Spleen (tissue), 11 donors: ENCODE measurements at regions not wholly inside any gene's neighbourhood (a gene's known extent, or its start where the extent isn't known, plus 50 kb on each side); places are given as distances from the start of the nearest gene placed in this dataset.

Experiments used
- DNase-seq: peaks from one replicate; pipeline ENCODE4 v3.0.0-alpha.2; 2020
- H3K27ac ChIP-seq, 8 donors: fragments of 200-600 bp; sonication (generic) in 7 of 8; 1 replicate in 4 of 8; 2 replicates in 4 of 8; pipeline versions ENCODE4 v1.5.0 to v1.8.0; 2016 to 2021; ENCODE audit warnings: inconsistent platforms in 4 of 8, mild to moderate bottlenecking in 4 of 8, moderate library complexity in 1 of 8
- H3K27me3 ChIP-seq, 7 donors: fragments of 200-600 bp; sonication (generic) in 6 of 7; replicated peaks in 1 of 7; 1 replicate in 4 of 7; 2 replicates in 3 of 7; pipeline versions ENCODE4 v1.5.0 to v1.8.0; 2016 to 2021; ENCODE audit warnings: inconsistent platforms in 3 of 7, mild to moderate bottlenecking in 1 of 7
- H3K36me3 ChIP-seq, 6 donors: fragments of 200-600 bp; sonication (generic) in 5 of 6; 1 replicate in 4 of 6; 2 replicates in 2 of 6; pipeline versions ENCODE4 v1.5.0 to v1.8.0; 2016 to 2021; ENCODE audit warnings: inconsistent platforms in 2 of 6
- H3K4me1 ChIP-seq, 6 donors: fragments of 200-600 bp; sonication (generic) in 5 of 6; 1 replicate in 3 of 6; 2 replicates in 3 of 6; pipeline versions ENCODE4 v1.5.0 to v1.8.0; 2016 to 2021; ENCODE audit warnings: inconsistent platforms in 3 of 6
- H3K4me3 ChIP-seq, 8 donors: fragments of 200-600 bp; sonication (generic) in 7 of 8; 1 replicate in 4 of 8; 2 replicates in 4 of 8; pipeline versions ENCODE4 v1.5.0 to v1.8.0; 2016 to 2021; ENCODE audit warnings: inconsistent platforms in 4 of 8, mild to moderate bottlenecking in 4 of 8, moderate library complexity in 2 of 8
- H3K9me3 ChIP-seq, 8 donors: fragments of 200-600 bp; sonication (generic) in 7 of 8; 1 replicate in 4 of 8; 2 replicates in 4 of 8; pipeline versions ENCODE4 v1.5.0 to v1.8.0; 2016 to 2021; ENCODE audit warnings: inconsistent platforms in 4 of 8
- POLR2A ChIP-seq, 3 donors: fragments of 450-650 bp; IDR thresholded peaks; one replicate each; pipeline ENCODE4 v1.5.1; 2017; ENCODE audit warnings: antibody characterized with exemption in 3 of 3, mild to moderate bottlenecking in 1 of 3
- POLR2AphosphoS5 ChIP-seq, 3 donors: sonication (generic); formaldehyde crosslinking; IDR thresholded peaks; one replicate each; pipeline ENCODE4 v1.5.1; 2017; ENCODE audit warnings: antibody characterized with exemption in 3 of 3
- WGBS, 5 donors: extraction: QIAGEN DNeasy Blood & Tissue Kit in 3 of 5; methylation state at CpG; one replicate each; pipeline versions ENCODE4 v1.1.5 to v1.1.7; 2013 to 2018; 5-methylcytosine and 5-hydroxymethylcytosine counted together
- intact Hi-C: fragments of 100-400 bp; cut with DNase I; formaldehyde crosslinking; loops from one replicate; pipeline ENCODE4 v1.15.0; 2023; ENCODE audit warnings: low total_unique reads
- TF ChIP-seq, protein P1 (sequence below), 11 experiments: fragments of 200-600 bp in 7 of 11; fragments of 450-650 bp in 4 of 11; sonication (generic) in 4 of 11; IDR thresholded peaks in 8 of 11; conservative IDR thresholded peaks in 3 of 11; 1 replicate in 7 of 11; 2 replicates in 4 of 11; pipeline versions ENCODE4 v1.4.0 to v1.8.0; 2016 to 2021; ENCODE audit warnings: antibody characterized with exemption in 11 of 11, inconsistent platforms in 4 of 11, mild to moderate bottlenecking in 1 of 11
- donor health status: healthy with polysubstance abuse.
- donor health status: DM: no; HTN: no; CAD: no; lungs with moderate emphysema.
- donor health status: DM: no; HTN: no; CAD: no.
- donor health status: Bipolar disorder and iron deficiency.
- donor health status: healthy.
- donor health status: DM: no; HTN: no; CAD: no.
- donor health status: DM: yes; HTN: yes; CAD: no.

- no peak for TF ChIP-seq POLR2AphosphoS5 (IDR thresholded peaks at IDR 0.05)
- TF ChIP-seq, protein P1, sequence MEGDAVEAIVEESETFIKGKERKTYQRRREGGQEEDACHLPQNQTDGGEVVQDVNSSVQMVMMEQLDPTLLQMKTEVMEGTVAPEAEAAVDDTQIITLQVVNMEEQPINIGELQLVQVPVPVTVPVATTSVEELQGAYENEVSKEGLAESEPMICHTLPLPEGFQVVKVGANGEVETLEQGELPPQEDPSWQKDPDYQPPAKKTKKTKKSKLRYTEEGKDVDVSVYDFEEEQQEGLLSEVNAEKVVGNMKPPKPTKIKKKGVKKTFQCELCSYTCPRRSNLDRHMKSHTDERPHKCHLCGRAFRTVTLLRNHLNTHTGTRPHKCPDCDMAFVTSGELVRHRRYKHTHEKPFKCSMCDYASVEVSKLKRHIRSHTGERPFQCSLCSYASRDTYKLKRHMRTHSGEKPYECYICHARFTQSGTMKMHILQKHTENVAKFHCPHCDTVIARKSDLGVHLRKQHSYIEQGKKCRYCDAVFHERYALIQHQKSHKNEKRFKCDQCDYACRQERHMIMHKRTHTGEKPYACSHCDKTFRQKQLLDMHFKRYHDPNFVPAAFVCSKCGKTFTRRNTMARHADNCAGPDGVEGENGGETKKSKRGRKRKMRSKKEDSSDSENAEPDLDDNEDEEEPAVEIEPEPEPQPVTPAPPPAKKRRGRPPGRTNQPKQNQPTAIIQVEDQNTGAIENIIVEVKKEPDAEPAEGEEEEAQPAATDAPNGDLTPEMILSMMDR (IDR thresholded peaks at IDR 0.05 in 8 of 11, conservative IDR thresholded peaks at IDR 0.05 in 3 of 11): no peak
- DNase-seq: no peak
- Histone ChIP-seq H3K36me3 (no peaks in the 10 kb centered on the region), H3K27ac (peak overlapping the region in 4 of 8 donors; percentile 27 to 90 (median 82)), H3K27me3 (peaks cover 0 to 23% (median 8%) of the 10 kb centered on the region in 7 donors), H3K4me3 (no peak overlapping the region), H3K9me3 (no peaks in the 10 kb centered on the region), H3K4me1 (peaks cover 18 to 67% (median 47%) of the 10 kb centered on the region in 6 donors)
- 53 to 94% (median 66%) methylated on average over 6 of the region's 6 CpGs for WGBS, 5 donors
- intact Hi-C loops: no loop called here
Measured at GRCh38 chr1:23615423-23615822, 56.1 kb upstream of the ID3 start.

DNA sequence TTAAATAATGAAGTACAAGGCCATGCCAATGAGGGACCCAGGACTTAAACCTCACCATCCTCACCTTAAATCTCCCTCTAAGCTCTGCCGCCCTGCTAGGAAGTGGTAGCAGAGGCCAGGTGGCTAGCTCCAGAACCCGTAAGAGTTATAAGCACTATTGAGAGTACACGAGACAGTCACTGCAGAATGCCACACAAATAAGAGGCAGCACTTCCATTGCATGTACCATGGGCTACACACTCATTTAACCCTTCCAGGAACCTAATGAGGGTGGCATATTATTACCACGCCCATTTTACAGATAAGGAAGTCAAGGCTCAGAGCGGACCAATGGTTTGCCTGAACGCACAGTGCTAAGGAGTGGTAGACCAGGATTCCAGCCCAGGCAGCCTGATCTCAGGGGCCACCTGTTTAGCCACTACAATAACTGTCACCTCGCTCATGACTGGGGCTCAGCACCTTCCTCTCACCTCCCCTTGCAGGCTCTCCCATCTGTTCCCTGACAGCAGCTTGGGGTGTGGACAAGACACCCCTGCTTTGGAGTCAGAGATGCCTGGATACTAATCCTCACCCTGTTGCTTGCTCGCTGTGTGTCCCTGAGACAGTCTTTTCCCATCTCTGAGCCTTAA is 54.8 kb upstream of the ID3 start:
- peaks cover 18 to 56% (median 36%) of the 10 kb centered on the region in 6 donors for H3K4me1 ChIP-seq
- H3K4me3 ChIP-seq: no peak overlapping the region
- H3K27ac ChIP-seq: peak overlapping the region; percentile 50 to 90 (median 79)
- no peaks in the 10 kb centered on the region for H3K36me3 ChIP-seq
- 56 to 80% (median 75%) methylated on average over 8 of the region's 8 CpGs for WGBS, 5 donors
- no peak for DNase-seq
- intact Hi-C loops: no loop called here
- H3K9me3 ChIP-seq: no peaks in the 10 kb centered on the region
- TF ChIP-seq, protein P1 (IDR thresholded peaks at IDR 0.05 in 8 of 11, conservative IDR thresholded peaks at IDR 0.05 in 3 of 11): no peak
- TF ChIP-seq POLR2A (IDR thresholded peaks at IDR 0.05): no peak
- TF ChIP-seq POLR2AphosphoS5 (IDR thresholded peaks at IDR 0.05): no peak
- peaks cover 0 to 10% (median under 1%) of the 10 kb centered on the region in 7 donors for H3K27me3 ChIP-seq

DNA sequence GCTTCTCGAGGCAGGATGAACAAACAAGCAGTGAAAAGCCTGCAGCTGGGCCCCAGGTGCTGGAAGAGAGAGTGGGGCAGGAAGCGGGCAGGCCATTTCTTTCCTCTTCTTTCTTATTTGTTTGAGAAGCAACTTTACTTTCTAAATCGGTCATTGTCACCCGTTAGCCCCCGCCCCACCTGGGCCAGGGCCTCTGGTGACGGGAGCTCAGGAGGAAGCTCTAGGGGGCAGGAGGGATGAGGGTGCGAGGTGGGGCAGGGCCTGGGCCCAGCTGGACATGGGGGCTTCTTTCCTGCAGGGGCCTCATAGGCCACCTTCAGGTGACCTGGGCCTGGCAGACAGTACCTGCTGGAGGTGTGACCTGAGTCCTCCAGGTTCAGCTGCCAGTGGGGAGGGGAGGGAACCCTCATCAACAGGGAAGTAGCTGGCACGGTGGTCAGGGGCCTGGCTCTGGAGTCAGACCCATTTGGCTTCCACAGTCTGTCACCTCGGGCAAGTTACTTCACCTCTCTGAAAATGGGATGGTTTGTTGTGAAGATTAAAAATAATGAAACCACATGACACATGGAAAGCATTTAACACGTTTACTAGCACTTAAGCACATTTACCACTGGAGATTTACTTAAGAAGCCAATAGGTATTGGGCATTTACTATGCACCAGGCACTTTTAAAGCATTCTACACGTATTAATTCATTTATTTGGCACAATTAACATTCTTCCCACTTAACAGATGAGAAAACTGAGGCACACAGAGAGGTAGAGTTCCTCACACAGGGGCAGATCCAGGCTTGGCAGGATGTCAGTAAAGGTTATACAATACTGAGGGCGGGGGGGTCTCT is 54.1 kb upstream of the ID3 start:
- peaks cover 0 to 3% (median 0%) of the 10 kb centered on the region in 7 donors for H3K27me3 ChIP-seq
- no peaks in the 10 kb centered on the region for H3K36me3 ChIP-seq
- DNase-seq: peak; percentile 87
- no peaks in the 10 kb centered on the region for H3K9me3 ChIP-seq
- peak overlapping the region in 1 of 8 donors; percentile 12 for H3K4me3 ChIP-seq
- TF ChIP-seq, protein P1 (IDR thresholded peaks at IDR 0.05 in 8 of 11, conservative IDR thresholded peaks at IDR 0.05 in 3 of 11): no peak
- TF ChIP-seq POLR2A (IDR thresholded peaks at IDR 0.05) (no peak), POLR2AphosphoS5 (IDR thresholded peaks at IDR 0.05) (peak; percentile 29 to 65 (median 56))
- intact Hi-C loops: no loop called here
- peaks cover 18 to 48% (median 33%) of the 10 kb centered on the region in 6 donors for H3K4me1 ChIP-seq
- peak overlapping the region; percentile 50 to 90 (median 79) for H3K27ac ChIP-seq
- 40 to 44% (median 40%) methylated on average over 11 to 12 of the region's 12 CpGs for WGBS, 5 donors
